NCI-H345 (cell line): ENCODE measurements at regions not wholly inside any gene's neighbourhood (a gene's known extent, or its start where the extent isn't known, plus 50 kb on each side); places are given as distances from the start of the nearest gene placed in this dataset.
"Not testable (repeated sequence)": the region's sequence is repeated elsewhere in the genome, so short reads cannot be mapped to it uniquely, and the experiment has no call there.

Experiments used
- DNase-seq: peaks from one replicate; lab custom pipeline; 2025; lab: John Stamatoyannopoulos, UW

- DNase-seq = no peak
Observed at GRCh38 chr13:48844676-48845075, 131.0 kb upstream of the FNDC3A start.

- DNase-seq = no peak
Observed at GRCh38 chr13:48849515-48849914, 126.2 kb upstream of the FNDC3A start.

- DNase-seq = no peak
Observed at GRCh38 chr13:48851707-48852106, 124.0 kb upstream of the FNDC3A start.

- DNase-seq = no peak
Observed at GRCh38 chr13:48852911-48853727, 122.6 kb upstream of the FNDC3A start.

- no peak for DNase-seq
Observed at GRCh38 chr13:48853728-48854102, 122.0 kb upstream of the FNDC3A start.

DNA sequence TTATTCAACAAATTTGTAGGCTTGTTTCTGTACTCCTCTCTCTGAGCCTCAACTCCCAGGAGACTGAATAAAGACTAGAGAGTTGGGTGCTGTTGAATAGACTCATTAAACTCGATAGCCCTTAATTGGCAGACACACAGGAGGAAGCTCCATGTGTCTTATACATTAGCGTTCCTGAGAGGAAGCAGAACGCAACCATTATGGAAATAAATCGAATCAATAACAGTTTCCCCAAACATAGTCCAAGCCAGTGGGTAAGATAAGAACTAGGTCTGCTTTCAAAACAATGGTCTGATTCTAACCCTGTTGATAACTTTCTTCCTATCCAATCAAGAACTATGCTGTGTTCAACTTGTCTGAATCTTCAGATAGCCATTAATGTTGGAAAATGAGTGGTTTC lies 118.1 kb upstream of the FNDC3A start:
- no peak for DNase-seq

GRCh38 chr13:48858122-48858902 lies 117.4 kb upstream of the FNDC3A start:
- no peak for DNase-seq

DNA sequence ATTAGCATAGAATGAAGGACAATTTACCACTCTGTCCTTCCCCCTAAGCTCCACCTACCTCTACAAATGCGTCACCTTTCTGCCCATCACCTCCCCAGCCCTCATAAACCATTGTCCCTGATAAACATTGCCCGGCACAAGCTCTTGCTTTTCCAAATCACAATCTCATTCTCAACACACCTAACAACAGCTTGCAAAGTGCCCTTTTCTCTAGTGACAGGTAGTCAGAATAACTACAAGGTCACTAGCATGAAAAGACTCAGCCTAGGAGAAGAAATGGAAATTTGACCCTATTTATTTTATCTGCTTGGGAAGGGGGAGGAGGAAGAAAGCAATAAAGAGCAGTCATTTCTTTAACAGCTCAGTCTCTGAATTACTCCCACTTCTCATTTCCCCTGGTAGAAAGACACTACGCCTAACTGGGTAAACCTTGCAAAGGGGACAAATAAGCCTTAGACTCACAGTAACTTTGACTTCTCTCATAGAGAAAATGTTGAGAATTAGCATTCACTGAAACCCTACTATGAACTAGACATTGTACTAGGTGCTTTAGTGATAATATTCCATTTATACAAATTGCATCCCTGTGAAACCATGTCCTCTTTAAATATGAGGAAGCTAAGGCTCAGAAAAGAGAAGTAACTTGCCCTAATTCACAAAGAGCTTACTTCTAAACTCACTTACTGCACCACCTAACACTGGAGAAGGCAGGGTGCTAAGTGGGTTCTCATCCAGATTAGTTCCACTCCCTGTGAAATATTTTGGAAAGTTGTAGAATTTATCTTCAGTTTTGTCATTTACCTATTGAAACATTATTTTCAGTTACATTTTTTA lies 116.2 kb upstream of the FNDC3A start:
- no peak for DNase-seq

- no peak for DNase-seq
Observed at GRCh38 chr13:48860364-48860763, 115.3 kb upstream of the FNDC3A start.

DNA sequence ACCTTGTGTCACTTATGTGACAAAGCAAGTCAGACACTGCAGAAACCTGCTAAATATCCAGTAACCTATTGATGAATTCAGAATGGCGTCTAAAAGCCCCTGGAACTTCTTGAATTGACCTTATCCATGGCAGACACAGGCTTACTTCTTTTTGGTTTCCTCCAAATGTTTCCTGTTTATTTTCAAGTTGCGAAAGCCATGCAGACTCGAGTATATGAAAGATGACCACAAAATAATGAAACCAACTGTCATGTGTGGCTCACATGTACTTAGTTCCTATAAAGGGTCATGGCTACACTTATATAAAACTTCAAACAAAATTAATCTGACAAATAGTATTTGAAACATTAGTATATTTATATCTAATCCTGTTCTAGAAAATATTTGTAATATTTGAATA lies 113.1 kb upstream of the FNDC3A start:
- no peak for DNase-seq

GRCh38 chr13:48864100-48864499 lies 111.6 kb upstream of the FNDC3A start:
- no peak for DNase-seq

DNA sequence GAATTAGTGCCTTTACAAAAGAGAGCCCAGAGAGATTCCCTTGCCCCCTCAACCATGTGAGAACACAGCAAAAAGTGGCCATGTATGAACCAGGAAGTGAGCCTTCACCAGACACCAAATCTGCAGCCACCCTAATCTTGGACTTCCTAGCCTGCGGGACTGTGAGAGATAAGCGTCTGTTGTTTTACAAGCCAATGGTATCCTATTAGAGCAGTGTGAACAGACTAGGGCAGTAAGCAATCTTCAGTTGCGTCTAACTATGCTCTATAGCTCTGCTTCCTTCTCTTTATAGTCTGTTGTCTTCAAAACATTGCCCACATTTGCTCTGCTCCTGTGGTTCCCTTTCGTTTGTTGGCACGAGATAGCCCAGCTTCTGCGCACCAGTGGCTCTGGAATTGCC lies 109.5 kb upstream of the FNDC3A start:
- no peak for DNase-seq

GRCh38 chr13:48873081-48873480 lies 102.6 kb upstream of the FNDC3A start:
- DNase-seq = no peak

DNA sequence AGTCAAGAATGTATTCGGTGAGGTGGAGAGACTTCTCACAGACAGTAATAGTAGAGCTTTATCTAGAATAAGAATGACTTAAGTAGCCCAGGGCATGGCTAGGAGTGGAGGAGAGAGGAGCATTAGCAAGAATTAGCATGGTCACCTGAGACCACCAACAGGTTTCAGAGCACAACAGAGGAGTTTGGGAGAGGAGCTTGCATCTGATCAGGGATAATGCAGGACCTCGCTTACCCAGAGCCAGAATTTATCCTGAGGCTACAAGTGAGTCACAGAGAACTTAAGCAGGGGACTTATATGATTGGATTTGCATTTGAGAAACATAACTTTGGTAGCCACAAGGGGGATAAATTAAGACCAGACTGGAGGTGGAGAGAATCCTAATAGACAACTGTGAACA lies 102.1 kb upstream of the FNDC3A start:
- no peak for DNase-seq

- DNase-seq = no peak
Observed at GRCh38 chr13:48874165-48874564, 101.5 kb upstream of the FNDC3A start.

DNA sequence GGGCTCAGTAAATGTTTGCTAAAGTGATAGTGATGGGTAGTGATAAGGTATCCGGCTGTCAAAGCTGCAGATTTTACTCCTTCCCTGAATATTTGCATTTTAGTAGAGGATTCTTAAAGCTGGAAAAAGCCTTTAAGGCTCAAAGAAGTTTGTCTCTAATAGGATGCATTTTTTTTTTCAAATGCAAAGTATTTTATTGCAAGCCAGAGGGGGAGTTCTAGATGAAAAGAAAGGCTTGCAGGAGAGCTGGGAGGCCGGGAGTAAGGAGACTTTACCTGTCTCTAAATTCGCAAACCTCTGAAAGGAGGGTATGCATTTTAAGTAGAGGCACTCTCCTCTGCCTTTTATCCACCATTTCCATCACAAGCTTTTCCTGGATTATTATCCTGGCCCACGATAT lies 100.7 kb upstream of the FNDC3A start:
- no peak for DNase-seq

- no peak for DNase-seq
Observed at GRCh38 chr13:48876289-48876688, 99.4 kb upstream of the FNDC3A start.

DNA sequence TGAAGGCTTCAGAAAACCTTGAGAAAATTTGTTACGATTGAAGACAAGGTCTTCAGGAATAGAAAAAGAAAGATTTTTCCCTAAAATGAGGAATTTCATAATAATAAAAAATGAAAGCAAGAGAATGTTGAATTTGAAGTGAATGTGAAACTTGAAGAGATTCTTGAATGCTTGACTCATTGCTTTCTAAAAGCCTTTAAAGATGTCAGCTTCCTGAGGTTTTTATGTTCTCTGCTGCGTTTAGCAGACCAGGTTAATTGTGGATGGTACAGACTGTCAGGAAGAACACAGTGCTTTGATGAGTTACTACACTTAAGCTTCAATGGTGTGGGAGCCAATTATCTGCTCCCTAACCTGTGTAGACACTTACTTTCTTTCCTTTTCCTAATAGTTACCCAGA lies 96.3 kb upstream of the FNDC3A start:
- DNase-seq = no peak

- no peak for DNase-seq
Observed at GRCh38 chr13:48879854-48880253, 95.9 kb upstream of the FNDC3A start.

- DNase-seq = not testable (repeated sequence)
Observed at GRCh38 chr13:48883786-48884185, 91.9 kb upstream of the FNDC3A start.

- no peak for DNase-seq
Observed at GRCh38 chr13:48885027-48885395, 90.7 kb upstream of the FNDC3A start.

- DNase-seq = no peak
Observed at GRCh38 chr13:48888613-48889012, 87.1 kb upstream of the FNDC3A start.

- no peak for DNase-seq
Observed at GRCh38 chr13:48890391-48890790, 85.3 kb upstream of the FNDC3A start.
